Activated CD8-positive, alpha-beta memory T cell treated with anti-CD3 and anti-CD28 coated beads for 48 hours (primary cell): ENCODE measurements at regions not wholly inside any gene's neighbourhood (a gene's known extent, or its start where the extent isn't known, plus 50 kb on each side); places are given as distances from the start of the nearest gene placed in this dataset.
"Not testable (repeated sequence)": the region's sequence is repeated elsewhere in the genome, so short reads cannot be mapped to it uniquely, and the experiment has no call there.

ENCODE experiments used
- DNase-seq, 3 experiments: peaks; one replicate each; pipeline ENCODE4 v3.0.0-alpha.2; 2020; ENCODE audit warnings: low read depth in 2 of 3, low spot score in 2 of 3

DNA sequence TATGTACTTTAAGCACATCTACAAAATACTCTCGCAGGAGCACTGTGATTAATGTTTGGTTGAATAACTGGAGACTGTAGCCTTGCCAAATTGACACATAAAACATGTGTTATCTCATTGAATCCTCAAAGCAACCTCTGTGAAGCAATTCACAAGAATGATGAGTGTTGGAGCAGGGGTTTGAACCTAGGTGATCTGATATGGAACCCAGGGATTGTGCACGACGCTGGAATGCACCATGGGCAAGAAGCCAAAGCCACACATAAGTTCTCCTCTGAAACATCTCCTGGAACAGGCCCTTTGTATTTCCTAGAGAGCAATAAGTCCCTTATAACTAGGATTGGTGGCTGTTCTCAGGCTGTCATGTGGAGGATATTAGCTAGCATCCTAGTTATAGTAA is 124.6 kb upstream of the IVNS1ABP start:
- DNase-seq: no peak

DNA sequence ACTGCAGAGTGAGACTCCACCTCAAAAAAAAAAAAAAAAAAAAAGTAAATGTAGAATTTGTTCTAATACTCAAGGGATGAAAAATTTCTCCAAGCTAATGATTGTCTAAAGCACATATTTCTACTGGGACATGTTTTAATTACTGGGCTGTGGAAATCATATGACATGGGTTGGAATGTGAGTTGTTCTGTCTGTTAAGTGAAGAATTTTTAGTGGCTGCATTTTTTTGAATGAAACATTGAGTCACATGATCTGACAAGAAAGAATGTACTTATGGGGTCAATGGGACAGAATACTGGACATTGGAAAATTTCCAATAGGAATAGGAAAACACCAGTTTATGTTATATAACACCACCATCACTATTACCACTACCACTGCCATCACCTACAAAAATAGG is 123.8 kb upstream of the IVNS1ABP start:
- DNase-seq: no peak

DNA sequence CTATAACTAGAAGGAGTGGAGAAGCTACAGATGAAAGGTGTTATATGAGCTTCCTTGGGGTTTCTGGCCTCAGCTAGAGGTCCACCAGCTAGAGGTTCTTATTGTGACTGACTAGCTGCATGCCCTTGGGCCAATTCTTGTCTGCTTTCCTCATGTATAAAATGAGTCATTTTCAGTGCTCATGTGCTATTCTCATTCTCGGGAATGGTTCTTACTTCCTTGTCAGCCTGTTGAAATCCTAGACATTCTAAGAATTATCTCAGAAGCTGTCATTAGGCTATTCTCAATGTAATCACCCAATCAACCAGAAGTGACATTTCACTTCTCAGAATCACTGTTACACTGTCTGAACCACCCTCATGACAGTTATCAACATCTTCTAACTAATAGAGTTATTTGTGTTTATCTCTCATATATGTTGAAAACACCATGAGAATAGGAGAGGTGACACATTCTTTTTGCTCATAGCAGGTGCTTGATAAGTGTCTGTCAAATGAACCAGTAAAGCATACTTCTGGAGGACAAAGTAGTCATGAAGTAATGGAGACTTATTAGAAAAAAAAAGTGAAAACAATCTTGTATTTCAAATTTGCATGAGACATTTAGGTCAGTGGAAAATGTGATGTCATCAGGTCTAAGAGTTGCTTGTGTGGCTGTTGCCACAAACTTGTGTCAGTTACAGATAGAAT is 122.8 kb upstream of the IVNS1ABP start:
- DNase-seq: no peak

DNA sequence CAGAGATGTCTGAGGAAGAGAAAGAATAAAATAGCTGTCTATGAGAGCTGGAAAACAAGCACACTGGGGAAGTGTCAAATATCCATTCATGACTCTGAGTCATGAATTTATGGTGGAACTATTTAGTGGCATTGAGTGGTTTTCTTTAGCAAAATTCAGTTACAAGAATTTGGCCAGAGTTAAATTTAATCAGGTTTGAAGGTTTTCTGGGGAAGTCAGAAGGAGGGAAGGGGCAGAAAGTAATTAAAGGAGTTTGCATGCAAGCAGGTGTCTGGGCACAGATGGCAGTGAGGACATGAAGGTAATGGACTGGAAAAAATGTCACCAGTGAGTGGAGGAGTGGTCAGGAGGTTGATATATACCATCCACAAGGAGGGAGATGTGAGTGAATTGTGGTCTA is 121.9 kb upstream of the IVNS1ABP start:
- DNase-seq: no peak

DNA sequence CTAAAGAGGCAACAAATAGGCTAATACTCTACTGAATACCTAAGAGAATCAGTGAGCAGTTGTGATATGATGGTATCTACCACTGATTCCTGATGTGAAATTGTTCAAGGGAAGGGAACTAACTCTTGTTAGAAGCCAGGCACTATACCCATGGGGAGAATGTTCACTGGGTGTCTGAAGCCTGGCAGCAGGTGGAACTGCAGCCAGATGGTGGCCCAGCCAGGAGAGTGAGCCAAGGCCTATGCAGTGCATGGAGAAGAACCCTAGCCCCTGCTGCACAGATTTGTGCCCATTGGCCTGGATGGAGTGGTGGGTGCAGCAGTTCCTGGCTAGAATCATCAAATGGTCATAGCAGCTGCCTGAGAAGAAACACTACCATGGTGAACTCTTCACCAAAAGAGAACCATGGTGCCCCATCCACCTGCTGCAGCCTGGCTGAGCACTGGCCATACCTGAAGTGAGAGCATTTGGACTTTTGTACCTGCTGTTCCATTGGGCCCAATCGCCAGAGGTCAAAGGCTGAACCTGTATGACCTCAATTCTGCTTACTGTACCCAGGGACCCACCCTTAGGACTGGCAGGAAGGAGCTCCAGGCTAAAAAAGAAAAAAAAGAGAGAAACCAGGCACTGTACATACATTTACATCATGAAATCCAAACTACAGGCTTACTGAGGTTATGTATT is 118.8 kb upstream of the IVNS1ABP start:
- DNase-seq: no peak

DNA sequence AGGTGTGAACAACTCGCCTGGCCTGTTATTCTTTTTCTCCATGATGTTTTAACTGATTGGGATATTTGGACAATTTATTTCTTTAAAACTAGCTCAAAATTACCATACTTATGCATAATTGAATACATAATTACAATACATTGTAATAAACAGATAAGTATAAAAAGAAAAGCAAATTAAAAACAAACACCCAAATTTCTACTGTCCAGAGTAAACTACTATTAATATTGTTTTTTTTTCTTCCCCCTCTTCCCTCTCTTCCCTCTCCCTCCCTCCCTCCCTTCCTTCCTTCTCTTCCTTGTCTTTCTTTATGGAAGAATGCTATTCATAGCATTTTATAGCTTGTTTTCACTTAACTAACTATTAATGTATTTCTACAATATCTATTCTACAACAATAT is 117.7 kb upstream of the IVNS1ABP start:
- DNase-seq: no peak

DNA sequence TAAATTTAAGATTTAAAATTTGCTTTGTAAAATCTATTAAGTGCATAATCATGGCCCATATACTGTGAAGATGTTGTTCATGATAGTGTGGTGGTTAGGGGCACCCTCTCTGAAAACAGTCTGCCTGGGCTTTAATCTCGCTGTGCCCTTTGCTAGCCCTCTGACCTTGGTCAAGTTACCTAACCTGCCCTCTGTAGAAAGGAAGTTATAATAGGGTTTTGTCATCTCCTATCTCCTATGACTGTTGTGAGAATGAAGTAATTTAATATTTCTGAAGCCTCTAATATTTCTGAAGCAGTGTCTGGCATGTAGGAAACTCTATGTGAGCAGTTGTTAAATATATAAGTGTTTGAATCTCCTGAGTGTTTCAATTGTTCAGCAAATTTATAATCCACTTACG is 116.6 kb upstream of the IVNS1ABP start:
- no peak for DNase-seq

DNA sequence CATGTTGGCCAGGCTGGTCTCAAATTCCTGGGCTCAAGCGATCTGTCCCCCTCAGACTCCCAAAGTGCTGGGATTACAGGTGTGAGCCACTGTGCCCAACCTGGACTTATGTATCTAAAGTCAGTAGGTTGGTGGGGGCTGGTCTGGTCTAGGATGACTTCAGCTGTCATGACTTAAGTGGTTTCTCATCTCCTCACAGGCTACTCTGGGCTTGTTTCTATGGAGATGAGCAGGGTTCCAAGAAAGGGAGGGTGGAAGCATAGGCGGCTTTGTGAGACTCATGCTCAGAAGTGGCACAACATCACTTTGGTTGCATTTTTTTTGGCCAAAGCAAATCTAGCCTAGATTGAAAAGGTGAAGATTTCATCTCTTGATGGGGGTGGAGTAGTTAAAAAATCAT is 115.9 kb upstream of the IVNS1ABP start:
- DNase-seq: no peak

DNA sequence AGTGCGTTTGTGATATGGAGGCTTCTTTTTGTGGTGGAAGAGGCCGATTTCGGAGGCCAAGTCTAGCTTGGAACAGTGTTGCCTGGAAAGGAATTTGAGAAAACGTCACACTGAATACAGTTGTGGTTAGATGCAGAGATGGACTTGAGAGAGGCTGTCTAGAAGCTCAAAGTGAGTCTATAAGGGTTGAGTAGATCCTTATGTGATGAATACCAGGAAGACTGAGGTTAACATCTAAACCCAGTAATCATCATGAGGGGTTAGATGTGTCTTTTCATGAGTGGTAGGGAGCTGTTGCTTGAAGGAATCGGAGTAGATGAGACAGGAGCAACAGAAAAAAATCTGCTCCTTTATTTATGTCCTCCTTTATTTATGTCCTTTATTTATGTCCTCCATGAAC is 114.6 kb upstream of the IVNS1ABP start:
- no peak for DNase-seq

DNA sequence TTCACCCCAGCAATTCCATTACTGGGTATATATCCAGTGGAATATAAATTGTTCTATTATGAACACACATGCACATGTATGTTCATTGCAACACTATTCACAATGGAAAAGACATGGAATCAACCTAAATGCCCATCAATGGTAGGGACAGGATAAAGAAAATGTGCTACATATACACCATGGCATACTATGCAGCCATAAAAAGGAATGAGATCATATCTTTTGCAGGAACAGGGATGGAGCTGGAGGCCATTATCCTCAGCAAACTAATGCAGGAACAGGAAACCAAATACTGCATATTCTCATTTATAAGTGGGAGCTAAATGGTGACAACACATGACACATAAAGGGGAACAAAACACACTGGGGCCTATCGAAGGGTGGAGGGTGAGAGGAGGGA is 112.6 kb upstream of the IVNS1ABP start:
- not testable (repeated sequence) for DNase-seq

DNA sequence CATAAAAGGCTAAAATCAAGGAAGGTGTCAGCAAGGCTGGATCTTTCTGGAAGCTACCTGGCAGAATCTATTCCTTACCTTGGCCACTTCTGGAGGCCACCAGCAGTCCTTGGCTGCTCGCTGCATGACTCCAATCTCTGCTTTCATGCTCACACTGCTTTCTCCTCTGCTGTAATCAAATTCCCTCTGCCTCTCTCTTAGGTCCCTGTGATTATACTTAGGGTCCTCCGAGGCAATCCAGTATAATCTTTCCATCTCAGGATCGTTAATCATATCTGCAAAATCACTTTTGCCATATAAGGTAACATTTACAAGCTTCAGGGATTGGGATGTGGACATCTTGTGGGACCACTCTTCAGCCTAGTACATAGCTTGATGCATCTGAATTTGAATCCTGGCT is 110.7 kb upstream of the IVNS1ABP start:
- no peak for DNase-seq

DNA sequence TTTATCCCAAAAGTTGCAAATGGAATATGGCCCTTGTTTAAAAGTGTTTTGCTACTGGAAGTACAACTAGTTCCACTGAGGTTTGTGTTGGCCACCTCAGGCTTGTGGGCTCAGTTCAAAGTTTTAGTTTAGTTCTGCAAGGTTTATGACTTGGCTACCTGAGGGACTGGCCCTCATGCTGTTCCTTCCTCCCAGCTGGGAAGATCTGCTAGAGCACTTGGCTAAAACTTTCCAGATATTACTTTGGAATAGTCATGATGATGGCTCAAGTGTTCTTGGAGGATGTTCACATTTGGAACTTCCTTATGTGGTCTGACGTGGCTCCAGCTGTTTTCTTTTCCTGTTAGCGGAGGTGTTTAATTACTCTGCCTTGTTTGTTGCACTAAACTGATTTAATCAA is 110.2 kb upstream of the IVNS1ABP start:
- DNase-seq: no peak

DNA sequence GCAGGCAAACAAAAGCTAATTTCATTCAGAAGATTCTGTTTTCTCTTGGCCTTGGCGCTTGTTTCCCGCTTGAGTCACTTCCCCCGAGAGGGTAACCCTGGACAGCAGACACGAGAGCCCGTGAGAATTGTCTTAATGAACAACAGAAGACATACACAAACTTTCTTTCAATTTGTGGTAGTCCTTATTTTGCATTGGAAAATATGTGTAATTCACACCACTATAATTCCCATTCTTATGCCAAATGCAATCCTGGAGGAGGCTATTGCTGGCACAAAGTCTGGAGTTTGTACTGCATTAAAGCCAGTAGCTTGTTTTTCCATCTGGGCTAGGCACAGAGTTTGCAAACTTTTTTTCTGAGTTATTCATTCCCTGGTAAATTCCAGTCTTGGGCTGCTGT is 109.8 kb upstream of the IVNS1ABP start:
- no peak for DNase-seq

DNA sequence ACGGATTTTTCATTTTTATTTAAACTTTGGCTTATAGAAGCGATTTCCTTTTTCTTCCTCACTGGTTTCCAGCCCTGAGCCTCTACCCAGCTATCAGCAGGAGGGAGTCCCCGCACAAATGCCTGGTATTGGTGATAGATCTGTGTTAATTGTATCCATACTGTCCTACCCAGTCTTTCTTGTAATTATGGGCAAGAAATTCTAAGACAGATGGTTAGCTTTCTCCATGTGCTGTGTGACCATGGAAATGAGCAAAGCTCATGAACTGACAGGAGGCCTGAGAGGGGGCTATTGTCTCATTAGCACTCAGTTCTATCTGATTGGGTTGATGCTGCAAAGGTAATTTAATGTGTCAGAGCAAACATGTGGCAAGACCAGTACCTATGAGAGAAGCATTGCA is 108.1 kb upstream of the IVNS1ABP start:
- DNase-seq: no peak

DNA sequence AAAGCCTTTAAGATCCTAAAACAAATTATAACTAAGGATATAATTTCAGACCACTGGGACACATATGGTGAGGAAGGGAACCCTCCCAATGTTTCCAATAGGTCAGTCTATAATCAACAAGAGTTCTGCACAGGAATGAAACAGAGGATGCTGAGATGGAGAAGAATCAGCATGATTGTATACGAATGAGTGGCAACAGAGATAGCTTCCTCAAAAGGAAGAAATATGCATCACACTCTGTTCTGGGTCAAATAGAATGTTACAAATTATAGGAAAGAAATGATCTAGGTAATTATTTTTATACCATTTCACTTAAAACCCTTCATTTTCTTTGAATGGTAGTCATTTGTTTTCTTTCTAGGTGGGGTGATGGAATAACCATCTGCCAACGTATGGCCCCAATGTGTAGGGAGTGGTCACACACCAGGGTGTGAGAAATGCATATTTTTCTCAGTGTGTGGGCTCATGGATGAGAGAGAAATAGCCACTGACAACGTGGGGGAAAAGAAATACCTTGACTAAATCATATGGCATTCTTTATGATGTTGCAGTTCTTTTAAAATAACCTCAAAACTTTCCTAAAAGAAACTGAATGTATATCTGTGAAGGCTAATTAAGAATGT is 104.6 kb upstream of the IVNS1ABP start:
- no peak for DNase-seq

DNA sequence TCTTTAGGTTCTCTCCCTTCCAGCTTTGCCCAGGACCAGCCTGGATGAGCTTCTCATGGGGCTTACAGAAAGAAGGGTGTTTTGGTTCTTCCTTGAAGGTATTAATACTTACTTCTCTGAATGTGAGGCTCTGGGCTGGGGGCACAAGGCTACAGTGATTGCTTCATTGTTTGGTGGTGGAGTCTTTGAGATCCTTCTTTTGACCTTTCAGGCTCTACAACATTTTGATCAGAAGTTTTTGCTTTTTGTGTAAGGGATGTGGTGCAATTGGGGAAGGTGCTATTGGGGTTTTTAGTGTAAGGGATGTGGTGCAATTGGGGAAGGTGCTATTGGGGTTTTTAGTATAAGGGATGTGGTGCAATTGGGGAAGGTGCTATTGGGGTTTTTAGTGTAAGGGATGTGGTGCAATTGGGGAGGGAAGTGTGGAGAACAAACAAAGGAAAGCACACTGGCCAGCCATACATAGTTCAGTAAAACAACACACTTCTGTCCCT is 103.6 kb upstream of the IVNS1ABP start:
- DNase-seq: no peak

DNA sequence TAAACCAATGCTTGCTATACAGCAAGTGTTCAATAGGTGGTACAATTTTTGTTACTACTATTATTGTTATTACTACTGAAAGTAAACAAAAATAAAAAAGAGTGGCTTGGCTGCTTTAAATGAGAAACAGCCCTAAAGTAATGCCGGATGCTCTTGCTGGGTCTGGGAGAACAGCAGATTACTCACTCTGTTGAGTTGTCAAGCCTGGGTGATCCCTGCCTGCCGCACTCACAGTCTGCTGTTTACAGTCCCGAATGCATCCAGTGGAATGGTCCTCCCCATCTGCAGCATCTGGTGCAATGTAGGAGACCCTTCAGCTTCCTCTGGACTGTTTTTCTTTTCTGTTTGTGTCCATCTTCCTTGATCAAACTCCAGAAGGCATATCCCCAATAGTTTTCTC is 102.7 kb upstream of the IVNS1ABP start:
- DNase-seq: no peak

DNA sequence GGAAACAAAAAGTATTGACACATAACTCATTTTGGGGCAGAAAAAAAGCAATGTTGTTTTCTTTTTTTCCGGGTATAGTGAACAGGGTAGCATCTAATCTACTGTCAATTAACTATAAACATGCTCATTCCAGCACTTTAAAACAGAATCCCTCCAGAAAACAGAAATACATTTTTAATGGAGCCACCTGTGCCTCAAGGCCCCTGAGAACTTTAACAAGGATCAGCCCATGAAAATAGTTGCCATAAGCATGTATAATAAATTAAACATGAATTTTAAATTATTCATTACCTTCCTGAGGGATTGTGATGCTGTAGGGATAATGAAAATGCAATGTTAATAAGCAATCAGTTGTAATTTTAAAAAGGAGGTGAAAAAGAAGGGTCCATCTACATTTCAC is 101.4 kb upstream of the IVNS1ABP start:
- DNase-seq: no peak

DNA sequence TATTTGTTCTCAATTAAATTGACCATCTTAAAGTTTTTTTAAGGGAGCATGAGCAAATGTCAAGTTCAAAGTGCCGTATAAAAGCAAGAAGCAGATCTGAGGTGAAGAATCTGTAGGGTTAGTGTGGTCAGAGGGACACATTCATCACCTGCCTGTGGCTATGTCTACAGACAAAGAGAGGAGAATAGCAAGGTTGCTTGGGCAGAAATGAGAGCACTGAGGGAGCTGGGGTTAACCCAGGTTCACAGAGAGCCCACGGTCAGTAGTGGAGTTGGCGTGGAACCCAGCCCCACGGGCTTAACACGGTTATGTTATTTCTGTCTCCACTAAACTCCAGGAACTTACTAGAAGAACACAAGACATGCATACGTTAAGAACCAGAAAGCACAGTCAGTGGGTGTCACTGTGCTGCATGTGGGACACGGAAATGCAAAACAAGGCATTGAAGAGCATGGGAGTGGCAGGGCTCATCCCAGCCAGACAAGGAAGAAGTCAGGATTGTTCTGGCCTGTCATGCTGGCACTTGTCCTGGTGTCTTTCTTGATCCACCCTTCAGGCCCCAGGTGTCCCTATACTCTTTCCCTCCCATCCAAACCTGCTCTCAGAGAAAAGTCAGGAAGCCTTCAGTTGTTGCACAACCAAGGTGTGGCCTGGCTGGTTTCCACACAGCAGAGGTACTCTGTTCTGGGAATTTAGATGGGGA is 95.5 kb upstream of the IVNS1ABP start:
- DNase-seq: no peak

DNA sequence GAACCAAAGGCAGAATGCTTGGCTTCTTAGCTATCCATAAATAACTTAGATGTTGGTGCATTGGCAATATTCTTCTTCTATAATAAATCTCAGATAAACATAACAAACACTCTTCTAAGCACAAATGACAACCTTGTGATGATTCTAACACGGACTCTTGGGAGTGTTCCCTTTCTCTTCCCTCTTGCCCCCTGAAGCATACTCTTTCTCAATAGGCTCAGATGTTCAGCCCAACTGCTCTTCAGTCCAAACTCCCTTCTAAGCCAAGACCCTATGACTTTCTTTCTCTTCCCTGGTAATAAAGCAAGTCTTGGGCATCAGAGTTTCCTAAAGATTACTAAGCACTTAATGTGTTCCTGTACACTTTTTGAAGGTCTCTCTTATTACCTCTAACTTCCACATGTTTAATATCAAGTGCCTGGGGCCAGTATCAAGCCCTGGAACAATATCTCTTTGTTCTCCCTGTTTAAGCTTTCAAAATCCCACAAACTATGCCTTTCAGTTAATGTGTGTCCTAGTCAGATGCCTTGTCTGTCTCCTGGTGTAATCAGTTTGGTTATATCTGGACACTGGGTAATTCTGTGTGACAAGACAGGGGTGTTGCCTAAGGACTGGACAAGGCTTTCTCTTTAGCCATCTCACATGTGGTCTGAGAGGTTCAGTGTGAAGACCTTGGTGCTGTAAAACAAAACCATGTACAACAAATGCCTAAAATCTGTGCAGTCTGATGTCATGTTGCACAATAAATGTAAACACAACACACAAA is 92.9 kb upstream of the IVNS1ABP start:
- DNase-seq: no peak

DNA sequence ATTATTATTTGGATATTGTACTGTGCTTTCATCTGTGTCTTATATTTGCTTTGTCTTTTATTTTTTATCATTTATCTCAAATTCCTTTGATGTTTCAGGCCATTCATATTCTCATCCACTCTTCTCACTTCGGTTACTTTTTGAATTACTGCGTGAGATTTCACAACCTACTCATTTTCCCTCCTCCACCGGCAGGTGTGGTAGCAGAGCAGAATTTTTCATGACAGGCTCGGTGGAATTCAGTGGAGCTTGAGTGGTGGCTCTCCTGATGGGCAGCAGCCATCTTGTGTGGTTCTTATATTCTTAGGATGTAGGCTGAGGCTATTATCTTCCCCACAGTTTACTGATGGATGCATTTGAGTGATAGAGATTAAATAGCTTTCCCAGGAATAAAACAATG is 92.3 kb upstream of the IVNS1ABP start:
- no peak for DNase-seq
